ENCODE measurements at regions not wholly inside any gene's neighbourhood (a gene's known extent, or its start where the extent isn't known, plus 50 kb on each side); places are given as distances from the start of the nearest gene placed in this dataset.

GRCh38 chr7:12741951-12742575 lies 54.6 kb downstream of the ARL4A start:
- DNase-seq, result no peak

GRCh38 chr7:12746211-12746610 lies 58.8 kb downstream of the ARL4A start:
- no peak for DNase-seq

- DNase-seq, result no peak
Observed at GRCh38 chr7:12747687-12748306, 60.4 kb downstream of the ARL4A start.

- DNase-seq, result no peak
Observed at GRCh38 chr7:12749069-12749468, 61.6 kb downstream of the ARL4A start.

- no peak for DNase-seq
Observed at GRCh38 chr7:12749746-12750145, 62.3 kb downstream of the ARL4A start.

GRCh38 chr7:12751764-12752163 lies 64.3 kb downstream of the ARL4A start:
- DNase-seq, result no peak

GRCh38 chr7:12754179-12754578 lies 66.7 kb downstream of the ARL4A start:
- no peak for DNase-seq

- no peak for DNase-seq
Observed at GRCh38 chr7:12756821-12757220, 69.4 kb downstream of the ARL4A start.

- no peak for DNase-seq
Observed at GRCh38 chr7:12757443-12757842, 70.0 kb downstream of the ARL4A start.

- DNase-seq, result no peak
Observed at GRCh38 chr7:12759151-12759550, 71.7 kb downstream of the ARL4A start.

- DNase-seq, result no peak
Observed at GRCh38 chr7:12761111-12761510, 73.7 kb downstream of the ARL4A start.

GRCh38 chr7:12761691-12762090 lies 74.3 kb downstream of the ARL4A start:
- DNase-seq, result no peak

- no peak for DNase-seq
Observed at GRCh38 chr7:12764458-12764891, 77.0 kb downstream of the ARL4A start.

GRCh38 chr7:12765431-12766100 lies 78.1 kb downstream of the ARL4A start:
- no peak for DNase-seq

- DNase-seq, result no peak
Observed at GRCh38 chr7:12766416-12766815, 79.0 kb downstream of the ARL4A start.

- DNase-seq, result no peak
Observed at GRCh38 chr7:12768948-12769347, 81.5 kb downstream of the ARL4A start.

- no peak for DNase-seq
Observed at GRCh38 chr7:12769444-12769843, 82.0 kb downstream of the ARL4A start.

GRCh38 chr7:12770227-12770975 lies 83.0 kb downstream of the ARL4A start:
- DNase-seq, result no peak

GRCh38 chr7:12771378-12771877 lies 84.0 kb downstream of the ARL4A start:
- no peak for DNase-seq

- DNase-seq, result no peak
Observed at GRCh38 chr7:12772768-12773167, 85.3 kb downstream of the ARL4A start.

GRCh38 chr7:12777257-12777656 lies 89.8 kb downstream of the ARL4A start:
- DNase-seq, result no peak

GRCh38 chr7:12779947-12780346 lies 92.5 kb downstream of the ARL4A start:
- no peak for DNase-seq

- no peak for DNase-seq
Observed at GRCh38 chr7:12783421-12784095, 96.1 kb downstream of the ARL4A start.

All from T-helper 2 cell (primary cell).